Small intestine (tissue), 7 donors: ENCODE measurements at regions not wholly inside any gene's neighbourhood (a gene's known extent, or its start where the extent isn't known, plus 50 kb on each side); places are given as distances from the start of the nearest gene placed in this dataset.

Experiments used
- DNase-seq, 2 donors: peaks; one replicate each; pipeline versions ENCODE4 v3.0.0 to v3.0.0-alpha.2; 2013
- FAIRE-seq: peaks from 2 replicates; lab custom pipeline; 2012; peaks lifted over from hg19 to GRCh38; lab: Jason Lieb, UNC
- H3K27ac ChIP-seq, 3 donors: one replicate each; pipeline ENCODE4 v1.5.1; 2013; ENCODE audit warnings: low read length in 2 of 3, mild to moderate bottlenecking in 2 of 3, control low read depth in 1 of 3, inconsistent platforms in 1 of 3, low read depth in 1 of 3, moderate library complexity in 1 of 3
- H3K27me3 ChIP-seq, 3 donors: one replicate each; pipeline ENCODE4 v1.6.1; 2013; ENCODE audit warnings: low read length in 3 of 3, inconsistent platforms in 1 of 3; ENCODE audit not compliant: control insufficient read depth in 3 of 3, insufficient read depth in 3 of 3
- H3K36me3 ChIP-seq, 3 donors: one replicate each; pipeline ENCODE4 v1.6.1; 2013; ENCODE audit warnings: low read length in 3 of 3, inconsistent platforms in 1 of 3, low read depth in 1 of 3, mild to moderate bottlenecking in 1 of 3, moderate library complexity in 1 of 3; ENCODE audit not compliant: control insufficient read depth in 3 of 3, insufficient read depth in 2 of 3
- H3K4me1 ChIP-seq, 3 donors: one replicate each; pipeline ENCODE4 v1.6.1; 2013; ENCODE audit warnings: low read length in 2 of 3, inconsistent platforms in 1 of 3, low read depth in 1 of 3, mild to moderate bottlenecking in 1 of 3, moderate library complexity in 1 of 3; ENCODE audit not compliant: control insufficient read depth in 3 of 3, insufficient read depth in 2 of 3
- H3K4me3 ChIP-seq, 3 donors: one replicate each; pipeline ENCODE4 v1.5.1; 2013; ENCODE audit warnings: low read length in 3 of 3, control low read depth in 1 of 3, inconsistent platforms in 1 of 3, low read depth in 1 of 3, mild to moderate bottlenecking in 1 of 3, moderate library complexity in 1 of 3
- H3K9me3 ChIP-seq, 2 donors: one replicate each; pipeline ENCODE4 v1.6.1; 2013; ENCODE audit warnings: low read depth in 1 of 2, low read length in 1 of 2; ENCODE audit not compliant: control insufficient read depth in 2 of 2, insufficient read depth in 1 of 2
- WGBS, 3 donors: extraction: QIAGEN DNeasy Blood & Tissue Kit; methylation state at CpG; one replicate each; pipeline ENCODE4 v1.1.7; 2013; 5-methylcytosine and 5-hydroxymethylcytosine counted together
- donor health status: healthy with polysubstance abuse.
- donor health status: control.
- donor health status: control.
- donor health status: Bipolar disorder and iron deficiency.
- donor health status: healthy.

- no peak overlapping the region for H3K27ac ChIP-seq
- no peak for DNase-seq
- 39 to 55% (median 51%) methylated on average over 6 of the region's 6 CpGs for WGBS, 3 donors
- FAIRE-seq: no peak
- H3K4me1 ChIP-seq: no peaks in the 10 kb centered on the region
- no peaks in the 10 kb centered on the region for H3K9me3 ChIP-seq
- H3K4me3 ChIP-seq: no peak overlapping the region
- H3K27me3 ChIP-seq: peaks cover 0 to 24% (median 1%) of the 10 kb centered on the region in 3 donors
- no peaks in the 10 kb centered on the region for H3K36me3 ChIP-seq
Observed at GRCh38 chr10:30115626-30115940, 56.2 kb upstream of the JCAD start.

- Histone ChIP-seq H3K4me3 (no peak overlapping the region), H3K9me3 (no peaks in the 10 kb centered on the region), H3K36me3 (no peaks in the 10 kb centered on the region), H3K27me3 (peaks cover 0 to 24% (median 1%) of the 10 kb centered on the region in 3 donors), H3K4me1 (no peaks in the 10 kb centered on the region), H3K27ac (no peak overlapping the region)
- FAIRE-seq (no peak), DNase-seq (peak in 1 of 2 donors; percentile 6)
- WGBS, 3 donors: 28 to 45% (median 29%) methylated on average over 13 of the region's 13 CpGs
Observed at GRCh38 chr10:30114881-30115625, 55.7 kb upstream of the JCAD start.

- 87 to 92% (median 88%) methylated on average over 1 of the region's 1 CpG for WGBS, 3 donors
Observed at GRCh38 chr10:30114401-30114800, 55.0 kb upstream of the JCAD start.

GRCh38 chr10:30111340-30112022 is 52.1 kb upstream of the JCAD start:
- FAIRE-seq: no peak
- no peak overlapping the region for H3K4me3 ChIP-seq
- H3K27me3 ChIP-seq: peaks cover 0 to 23% (median 1%) of the 10 kb centered on the region in 3 donors
- H3K36me3 ChIP-seq: no peaks in the 10 kb centered on the region
- 59 to 80% (median 77%) methylated on average over 4 of the region's 4 CpGs for WGBS, 3 donors
- H3K27ac ChIP-seq: no peak overlapping the region
- no peaks in the 10 kb centered on the region for H3K9me3 ChIP-seq
- DNase-seq: no peak
- H3K4me1 ChIP-seq: no peaks in the 10 kb centered on the region

More at GRCh38 chr10:30114401-30114800, 55.0 kb upstream of the JCAD start:
- no peak for DNase-seq
- peaks cover 0 to 24% (median 1%) of the 10 kb centered on the region in 3 donors for H3K27me3 ChIP-seq
- no peaks in the 10 kb centered on the region for H3K36me3 ChIP-seq
- H3K4me1 ChIP-seq: no peaks in the 10 kb centered on the region
- no peak overlapping the region for H3K4me3 ChIP-seq
- H3K27ac ChIP-seq: no peak overlapping the region
- no peaks in the 10 kb centered on the region for H3K9me3 ChIP-seq
- no peak for FAIRE-seq
